Heart left ventricle (tissue), 13 donors: ENCODE measurements at regions not wholly inside any gene's neighbourhood (a gene's known extent, or its start where the extent isn't known, plus 50 kb on each side); places are given as distances from the start of the nearest gene placed in this dataset.

Experiments used
- POLR2A ChIP-seq, 2 donors: fragments of 450-650 bp; IDR thresholded peaks; one replicate each; pipeline ENCODE4 v1.6.1; 2017; ENCODE audit warnings: antibody characterized with exemption in 2 of 2, mild to moderate bottlenecking in 2 of 2, moderate library complexity in 2 of 2
- TF ChIP-seq, protein P1 (sequence below), 12 donors: fragments of 200-600 bp; sonication (generic) in 4 of 12; IDR thresholded peaks; one replicate each; pipeline versions ENCODE4 v1.5.0 to v1.8.0; 2018 to 2022; ENCODE audit warnings: antibody characterized with exemption in 12 of 12, mild to moderate bottlenecking in 5 of 12
- donor health status: ischemic (EF 13 %, LVEDD 7.1; RV severe dilation, severe dysfunction).
- donor health status: DM: no; HTN: yes; CAD: no.
- donor health status: DM: no; HTN: no; CAD: no.
- donor health status: ischemic (EF 25% LVEDD 6.9; RV normal size, moderate dysfunction).
- donor health status: ischemic (EF 25% LVEDD 5.7; RV mildly dilated, moderate dysfunction).
- donor health status: ischemic (EF 35%, LVEDD 5.7; RV mildly dilated, moderate dysfunction).
- donor health status: nonischemic (EF 11% LVEDD 7.7; RV severe dilation, severe dysfunction).
- donor health status: DM: yes; HTN: yes; CAD: no.
- donor health status: PGD.
- donor health status: ischemic (EF 29% LVEDD 5.4; RV normal size, mild dysfunction).
- donor health status: nonischemic (EF 23%, LVEDD 6.1; RV moderate dilation, normal function).

DNA sequence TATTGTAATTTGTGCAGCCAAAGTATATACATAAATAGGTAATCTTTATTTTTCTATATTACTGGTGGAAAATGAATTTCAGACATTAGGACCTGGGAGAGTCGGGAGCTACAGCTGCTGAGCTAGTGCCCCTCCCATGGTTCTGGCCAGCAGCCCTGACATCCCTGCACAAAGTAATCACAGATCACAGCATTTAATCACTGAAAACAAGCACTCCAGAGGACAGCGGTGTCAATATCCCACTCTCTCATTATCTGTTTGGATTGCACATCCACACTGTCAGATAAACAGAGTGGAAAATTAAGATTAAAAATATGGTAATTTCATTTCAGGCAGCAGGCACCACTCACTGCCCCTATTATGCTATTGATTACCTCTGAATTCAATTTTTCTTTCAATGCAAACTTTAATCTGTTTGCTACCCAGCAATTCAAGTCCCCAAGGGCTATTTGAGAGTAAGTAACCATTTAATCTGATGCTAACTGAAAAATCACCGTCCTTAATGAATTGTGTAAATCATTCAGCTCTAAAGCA lies 254.1 kb upstream of the SOX21 start:
- TF ChIP-seq, protein P1, sequence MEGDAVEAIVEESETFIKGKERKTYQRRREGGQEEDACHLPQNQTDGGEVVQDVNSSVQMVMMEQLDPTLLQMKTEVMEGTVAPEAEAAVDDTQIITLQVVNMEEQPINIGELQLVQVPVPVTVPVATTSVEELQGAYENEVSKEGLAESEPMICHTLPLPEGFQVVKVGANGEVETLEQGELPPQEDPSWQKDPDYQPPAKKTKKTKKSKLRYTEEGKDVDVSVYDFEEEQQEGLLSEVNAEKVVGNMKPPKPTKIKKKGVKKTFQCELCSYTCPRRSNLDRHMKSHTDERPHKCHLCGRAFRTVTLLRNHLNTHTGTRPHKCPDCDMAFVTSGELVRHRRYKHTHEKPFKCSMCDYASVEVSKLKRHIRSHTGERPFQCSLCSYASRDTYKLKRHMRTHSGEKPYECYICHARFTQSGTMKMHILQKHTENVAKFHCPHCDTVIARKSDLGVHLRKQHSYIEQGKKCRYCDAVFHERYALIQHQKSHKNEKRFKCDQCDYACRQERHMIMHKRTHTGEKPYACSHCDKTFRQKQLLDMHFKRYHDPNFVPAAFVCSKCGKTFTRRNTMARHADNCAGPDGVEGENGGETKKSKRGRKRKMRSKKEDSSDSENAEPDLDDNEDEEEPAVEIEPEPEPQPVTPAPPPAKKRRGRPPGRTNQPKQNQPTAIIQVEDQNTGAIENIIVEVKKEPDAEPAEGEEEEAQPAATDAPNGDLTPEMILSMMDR (IDR thresholded peaks at IDR 0.05): no peak
- no peak for TF ChIP-seq POLR2A (IDR thresholded peaks at IDR 0.05)
